Tongue (tissue), 1 donor: ENCODE measurements at regions not wholly inside any gene's neighbourhood (a gene's known extent, or its start where the extent isn't known, plus 50 kb on each side); places are given as distances from the start of the nearest gene placed in this dataset.

Experiments
- DNase-seq: peaks from one replicate; pipeline ENCODE4 v3.0.0-alpha.2; 2015

GRCh38 chr20:59437601-59438031, 137.2 kb downstream of the EDN3 start:
- no peak for DNase-seq

GRCh38 chr20:59438201-59438600, 137.8 kb downstream of the EDN3 start:
- DNase-seq, result no peak

GRCh38 chr20:59439243-59439642, 138.8 kb downstream of the EDN3 start:
- DNase-seq, result no peak

- DNase-seq, result no peak
These were observed 140.9 kb downstream of the EDN3 start for GRCh38 chr20:59441306-59441705.

GRCh38 chr20:59441860-59442810, 141.7 kb downstream of the EDN3 start:
- peak; percentile 59 for DNase-seq

GRCh38 chr20:59443550-59443949, 143.1 kb downstream of the EDN3 start:
- DNase-seq, result peak; percentile 45

- DNase-seq, result no peak
These were observed 146.0 kb downstream of the EDN3 start for GRCh38 chr20:59446376-59446775.

- DNase-seq, result no peak
These were observed 147.8 kb downstream of the EDN3 start for GRCh38 chr20:59448196-59448595.

GRCh38 chr20:59448851-59449444, 148.5 kb downstream of the EDN3 start:
- no peak for DNase-seq

- peak; percentile 67 for DNase-seq
These were observed 150.7 kb downstream of the EDN3 start for GRCh38 chr20:59451066-59451630.

- DNase-seq, result peak; percentile 75
These were observed 151.2 kb downstream of the EDN3 start for GRCh38 chr20:59451641-59452040.

GRCh38 chr20:59452856-59453255, 151.5 kb upstream of the PHACTR3 start:
- DNase-seq, result no peak

GRCh38 chr20:59453759-59454560, 150.4 kb upstream of the PHACTR3 start:
- peak; percentile 92 for DNase-seq

GRCh38 chr20:59455402-59456341, 148.7 kb upstream of the PHACTR3 start:
- peak; percentile 86 for DNase-seq

GRCh38 chr20:59456342-59457279, 147.7 kb upstream of the PHACTR3 start:
- DNase-seq, result no peak

GRCh38 chr20:59458645-59459044, 145.7 kb upstream of the PHACTR3 start:
- DNase-seq, result no peak

- no peak for DNase-seq
These were observed 144.8 kb upstream of the PHACTR3 start for GRCh38 chr20:59459586-59459985.

GRCh38 chr20:59460352-59460751, 144.0 kb upstream of the PHACTR3 start:
- no peak for DNase-seq

- DNase-seq, result no peak
These were observed 142.8 kb upstream of the PHACTR3 start for GRCh38 chr20:59461526-59461925.

- DNase-seq, result no peak
These were observed 142.1 kb upstream of the PHACTR3 start for GRCh38 chr20:59462249-59462648.
